ENCODE measurements at regions not wholly inside any gene's neighbourhood (a gene's known extent, or its start where the extent isn't known, plus 50 kb on each side); places are given as distances from the start of the nearest gene placed in this dataset.
A peak's percentile ranks its signal among the peaks of the same experiment; 100 is the strongest.
"Not testable (repeated sequence)": the region's sequence is repeated elsewhere in the genome, so short reads cannot be mapped to it uniquely, and the experiment has no call there.

DNA sequence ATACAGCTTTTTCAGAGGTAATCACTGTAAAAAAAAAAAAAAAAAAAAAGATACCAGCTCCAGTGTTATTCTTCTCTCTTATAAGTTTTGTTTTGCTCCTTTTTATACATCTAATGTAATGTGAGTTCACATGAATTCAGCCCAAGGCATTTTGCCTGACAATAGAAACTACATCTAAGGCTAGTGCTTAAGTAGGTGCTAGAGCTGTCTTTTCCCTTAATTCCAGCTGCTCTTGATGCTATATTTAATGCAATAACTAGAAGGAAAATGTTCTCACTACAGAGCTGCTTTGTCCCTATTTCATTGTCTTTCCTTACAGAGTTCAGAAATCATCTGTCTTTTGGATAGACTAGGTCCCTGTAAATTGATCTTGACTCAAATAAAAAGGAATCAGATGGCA is 150.1 kb downstream of the NAA11 start:
- DNase-seq (ENCODE audit: low spot score): no peak

- DNase-seq (ENCODE audit: low spot score): no peak
Observed at GRCh38 chr4:79174490-79175252, 151.2 kb downstream of the NAA11 start.

- DNase-seq (ENCODE audit: low spot score): no peak
Observed at GRCh38 chr4:79173186-79173585, 152.7 kb downstream of the NAA11 start.

DNA sequence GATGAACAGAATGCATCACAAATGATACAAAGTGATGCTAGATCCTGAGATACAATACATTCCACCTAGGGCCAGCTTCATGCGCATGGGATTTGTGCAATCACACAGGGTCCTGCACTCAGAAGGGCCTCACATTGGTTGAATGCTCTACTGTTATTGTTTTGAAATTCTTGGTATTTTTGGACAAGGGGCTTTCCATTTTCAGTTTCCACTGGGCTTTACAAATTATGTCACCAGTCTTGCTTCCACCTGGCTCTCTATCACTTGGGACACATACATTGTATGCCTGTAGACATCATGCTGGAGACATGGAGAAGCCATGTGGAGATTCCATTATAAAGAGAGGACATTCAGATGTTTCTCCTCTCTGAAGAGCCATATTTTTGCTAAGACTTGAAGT is 155.8 kb downstream of the NAA11 start:
- no peak for DNase-seq (ENCODE audit: low spot score)

GRCh38 chr4:79164907-79165610 is 160.8 kb downstream of the NAA11 start:
- no peak for DNase-seq (ENCODE audit: low spot score)

- no peak for DNase-seq (ENCODE audit: low spot score)
Observed at GRCh38 chr4:79163981-79164490, 161.8 kb downstream of the NAA11 start.

DNA sequence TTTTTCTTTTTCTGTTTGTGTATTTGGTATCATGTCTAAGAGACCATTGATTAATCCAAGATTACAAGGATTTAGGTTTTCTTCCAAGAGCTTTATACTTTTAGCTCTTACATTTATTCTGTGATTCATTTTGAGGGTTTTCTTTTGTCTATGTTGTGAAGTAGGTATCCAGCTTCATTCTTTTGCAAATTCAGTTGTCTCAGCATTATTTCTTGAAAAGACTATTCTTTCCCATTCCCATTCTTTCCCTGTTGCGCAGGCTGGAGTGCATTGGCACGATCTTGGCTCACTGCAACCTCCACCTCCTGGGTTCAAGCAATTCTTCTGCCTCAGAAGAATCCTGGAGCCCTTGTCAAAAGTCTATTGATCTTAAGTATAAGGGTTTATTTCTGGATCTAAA is 164.9 kb downstream of the NAA11 start:
- no peak for DNase-seq (ENCODE audit: low spot score)

DNA sequence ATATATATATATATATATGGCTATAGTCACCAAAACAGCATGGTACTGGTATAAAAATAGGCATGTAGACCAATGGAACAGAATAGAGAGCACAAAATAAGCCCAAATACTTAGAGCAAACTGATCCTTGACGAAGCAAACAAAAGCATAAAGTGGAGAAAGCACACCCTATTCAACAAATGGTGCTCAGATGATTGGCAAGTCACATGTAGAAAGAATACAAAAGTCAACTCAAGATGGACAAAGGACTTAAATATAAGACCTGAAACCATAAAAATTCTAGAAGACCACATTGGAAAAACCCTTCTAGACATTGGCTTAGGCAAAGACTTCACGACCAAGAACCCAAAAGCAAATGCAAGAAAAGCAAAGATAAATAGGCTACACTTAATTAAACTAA is 167.2 kb downstream of the NAA11 start:
- not testable (repeated sequence) for DNase-seq (ENCODE audit: low spot score)

DNA sequence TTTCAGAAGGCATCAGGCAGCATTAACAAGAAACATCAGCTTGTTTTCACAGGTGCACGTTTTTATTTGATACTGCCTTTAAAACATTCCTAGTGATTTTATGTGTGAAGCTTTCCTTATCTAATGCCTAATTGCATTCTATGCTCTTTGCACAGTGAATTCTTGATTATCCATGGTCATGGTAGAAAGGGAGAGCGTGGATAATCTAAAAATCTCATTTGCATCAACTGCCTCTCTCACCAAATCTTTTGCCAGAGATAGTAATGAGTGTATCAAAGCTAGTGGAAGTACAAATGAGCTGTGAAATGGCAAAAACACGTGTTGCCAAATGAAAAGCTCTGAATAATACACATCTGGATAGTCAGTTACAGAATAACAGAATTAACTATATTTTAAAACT is 170.5 kb downstream of the NAA11 start:
- DNase-seq (ENCODE audit: low spot score): no peak

GRCh38 chr4:79150820-79151416 is 174.9 kb downstream of the NAA11 start:
- no peak for DNase-seq (ENCODE audit: low spot score)

DNA sequence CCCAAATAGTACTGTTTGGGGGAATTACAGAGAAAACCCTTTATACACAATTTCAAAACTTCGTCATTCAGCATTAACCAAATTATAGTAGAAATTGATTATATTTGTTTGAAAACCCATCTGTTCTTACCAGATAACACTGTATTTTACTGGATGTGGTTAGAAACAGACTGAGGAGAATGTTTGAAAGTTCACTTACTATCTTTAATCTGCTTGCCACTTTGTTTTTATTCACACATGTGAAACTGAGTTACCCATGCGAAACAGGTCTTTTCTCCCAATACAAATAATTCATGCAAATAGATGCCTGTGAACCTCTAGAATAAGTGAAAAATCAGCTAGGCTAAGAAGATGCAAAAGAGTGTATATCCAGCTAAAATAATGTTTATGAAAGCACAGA is 177.5 kb downstream of the NAA11 start:
- DNase-seq (ENCODE audit: low spot score): no peak

DNA sequence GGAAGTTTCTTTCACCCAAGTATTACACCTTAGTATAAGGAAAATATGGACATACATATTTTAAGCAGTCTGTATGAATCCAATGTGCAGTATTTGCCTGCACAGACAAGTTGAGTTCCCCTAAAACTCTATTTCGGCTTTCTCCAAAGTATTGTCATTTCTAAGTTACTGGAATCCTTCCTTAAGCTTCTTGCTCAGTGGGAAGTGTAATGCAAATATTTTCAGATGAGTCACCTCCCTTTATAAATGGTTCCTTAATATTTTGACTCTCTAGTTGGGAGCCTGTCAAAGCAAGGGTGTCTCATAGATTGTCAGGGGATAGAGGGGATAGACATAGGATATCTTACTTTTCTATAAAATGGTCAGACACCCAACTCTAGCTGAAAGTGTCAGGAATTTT is 178.6 kb downstream of the NAA11 start:
- no peak for DNase-seq (ENCODE audit: low spot score)

GRCh38 chr4:79141530-79141929 is 184.3 kb downstream of the NAA11 start:
- DNase-seq (ENCODE audit: low spot score): peak; percentile 3

- DNase-seq (ENCODE audit: low spot score): no peak
Observed at GRCh38 chr4:79134767-79135166, 191.1 kb downstream of the NAA11 start.

DNA sequence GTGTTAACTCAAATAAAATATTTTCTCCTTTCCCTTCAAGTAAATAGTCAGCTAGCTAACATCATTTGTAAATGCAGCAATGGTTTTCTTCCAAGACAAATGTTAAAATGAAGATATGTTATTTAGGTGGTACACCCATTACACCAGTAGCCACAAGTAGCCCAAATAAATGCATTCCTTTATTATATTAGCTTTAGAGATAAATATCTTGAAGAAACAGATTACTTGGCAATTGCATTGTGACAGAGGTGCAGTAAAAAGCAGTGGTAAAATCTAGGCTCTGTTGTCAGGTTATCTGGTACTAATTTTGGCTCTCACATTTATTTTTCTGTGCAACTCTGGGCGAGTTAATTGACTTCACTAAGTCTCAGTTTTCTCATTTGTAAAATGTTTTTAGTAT is 193.0 kb downstream of the NAA11 start:
- no peak for DNase-seq (ENCODE audit: low spot score)

- no peak for DNase-seq (ENCODE audit: low spot score)
Observed at GRCh38 chr4:79121875-79122358, 182.7 kb upstream of the PAQR3 start.

DNA sequence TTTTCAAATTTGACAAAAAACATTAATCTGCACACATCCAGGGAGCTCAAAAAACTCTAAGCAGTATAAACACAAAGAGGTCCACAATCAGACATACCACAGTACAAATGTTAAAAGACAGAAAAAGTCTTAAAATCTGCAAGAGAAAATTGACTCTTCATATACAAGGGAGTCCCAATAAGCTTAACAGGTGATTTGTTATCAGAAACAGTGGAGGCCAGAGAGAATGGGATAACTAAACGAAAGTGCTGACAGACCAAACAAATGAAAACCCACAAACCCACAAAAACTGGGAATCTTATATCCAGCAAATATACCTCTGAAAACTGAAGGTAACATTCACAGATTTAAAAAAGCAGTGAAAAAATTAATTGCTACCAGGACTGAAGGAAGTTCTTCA is 182.0 kb upstream of the PAQR3 start:
- DNase-seq (ENCODE audit: low spot score): no peak

DNA sequence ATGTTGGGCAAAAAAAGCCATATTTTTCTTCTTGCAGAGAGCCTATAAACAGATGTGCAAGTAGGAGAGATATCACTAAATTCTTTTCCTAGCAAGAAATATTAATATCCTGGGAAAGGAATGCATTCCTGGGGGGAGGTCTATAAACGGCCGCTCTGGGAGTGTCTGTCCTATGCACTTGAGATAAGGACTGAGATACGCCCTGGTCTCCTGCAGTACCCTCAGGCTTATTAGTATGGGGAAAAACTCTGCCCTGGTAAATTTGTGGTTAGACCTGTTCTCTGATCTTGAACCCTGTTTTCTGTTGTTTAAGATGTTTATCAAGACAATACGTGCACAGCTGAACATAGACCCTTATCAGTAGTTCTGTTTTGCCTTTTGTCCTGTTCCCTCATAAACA is 177.8 kb upstream of the PAQR3 start:
- not testable (repeated sequence) for DNase-seq (ENCODE audit: low spot score)

- no peak for DNase-seq (ENCODE audit: low spot score)
Observed at GRCh38 chr4:79107014-79107413, 167.8 kb upstream of the PAQR3 start.

DNA sequence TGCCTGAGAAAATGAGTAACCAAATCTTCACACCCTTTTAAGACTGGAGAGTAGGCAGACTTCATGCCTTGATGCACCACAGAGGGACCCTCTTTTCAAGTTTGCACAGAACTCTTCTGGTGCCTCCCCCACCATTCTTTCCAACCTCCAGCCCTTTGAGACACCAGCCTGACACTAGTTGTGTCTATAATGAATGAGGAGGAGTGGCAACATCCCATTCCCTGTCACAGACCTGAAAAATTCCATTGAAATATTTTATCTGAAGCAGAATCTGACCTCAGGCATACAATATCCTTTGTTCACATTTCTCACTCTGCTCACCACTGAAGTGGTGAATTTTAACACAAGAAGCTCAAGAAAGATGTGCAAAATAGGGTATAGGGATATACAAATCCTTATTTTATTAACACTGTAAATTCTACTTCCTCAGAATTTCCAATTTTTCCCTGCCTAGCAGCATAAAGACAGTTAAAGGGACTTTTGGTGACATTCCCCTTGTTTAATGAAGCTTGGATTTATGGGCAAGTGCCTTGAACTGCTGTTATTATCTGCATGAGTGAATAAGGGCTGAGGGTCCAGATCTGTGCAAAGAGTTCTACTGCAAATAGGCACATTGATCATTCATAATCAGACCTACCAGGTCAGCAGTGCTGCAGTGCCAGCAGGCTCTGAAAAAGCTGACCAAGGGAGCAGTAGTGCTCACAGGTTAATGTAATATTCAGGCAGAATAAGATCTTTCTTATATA is 149.9 kb upstream of the PAQR3 start:
- DNase-seq (ENCODE audit: low spot score): no peak

DNA sequence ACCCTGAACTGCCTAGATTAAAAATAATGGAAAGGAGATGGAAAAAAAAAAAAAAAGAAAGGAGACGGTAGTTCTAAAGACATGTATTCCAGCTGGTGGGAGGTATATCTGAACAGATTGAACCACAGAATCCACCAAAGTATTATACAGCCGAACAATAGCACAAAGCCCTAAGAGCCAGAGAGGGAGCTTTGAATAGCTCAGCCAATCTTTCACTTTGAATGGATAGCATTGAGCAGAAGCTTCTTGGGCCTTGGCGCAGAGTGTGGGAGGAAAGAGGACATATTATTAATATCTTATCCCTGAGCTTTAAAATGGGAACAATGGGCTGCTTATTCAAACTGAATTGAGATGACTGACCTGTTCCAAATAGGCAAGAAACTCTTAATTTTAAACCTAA is 147.8 kb upstream of the PAQR3 start:
- DNase-seq (ENCODE audit: low spot score): no peak

GRCh38 chr4:79083406-79084010 is 144.3 kb upstream of the PAQR3 start:
- DNase-seq (ENCODE audit: low spot score): no peak

Measured in LoVo (cell line).